Stimulated activated CD4-positive, alpha-beta T cell treated with anti-CD3 and anti-CD28 coated beads, Interleukin-2, amount 100 ng/mL, for 24 hours (primary cell): ENCODE measurements at regions not wholly inside any gene's neighbourhood (a gene's known extent, or its start where the extent isn't known, plus 50 kb on each side); places are given as distances from the start of the nearest gene placed in this dataset.

Experiments
- DNase-seq, 2 donors: peaks; one replicate each; pipeline ENCODE4 v3.0.0-alpha.2; 2020

DNA sequence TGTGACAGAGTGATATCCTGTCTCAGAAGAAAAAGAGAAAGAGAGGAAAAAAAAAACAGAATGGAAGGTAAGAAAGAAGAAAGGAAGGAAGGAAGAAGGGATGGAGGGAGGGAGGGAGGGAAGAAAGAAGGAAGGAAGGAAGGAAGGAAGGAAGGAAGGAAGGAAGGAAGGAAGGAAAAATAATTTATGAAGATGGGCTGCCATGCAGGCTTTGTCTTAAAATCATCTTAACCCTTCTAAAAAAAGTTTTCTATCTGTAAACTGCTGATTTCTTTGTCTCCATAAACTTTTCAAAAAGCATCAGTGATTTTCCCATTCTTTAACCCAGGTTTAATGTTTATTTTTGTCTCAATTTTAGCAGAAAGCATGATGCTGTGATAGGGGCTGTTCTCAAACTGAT, 1154.1 kb upstream of the CDH6 start:
- DNase-seq, result no peak

DNA sequence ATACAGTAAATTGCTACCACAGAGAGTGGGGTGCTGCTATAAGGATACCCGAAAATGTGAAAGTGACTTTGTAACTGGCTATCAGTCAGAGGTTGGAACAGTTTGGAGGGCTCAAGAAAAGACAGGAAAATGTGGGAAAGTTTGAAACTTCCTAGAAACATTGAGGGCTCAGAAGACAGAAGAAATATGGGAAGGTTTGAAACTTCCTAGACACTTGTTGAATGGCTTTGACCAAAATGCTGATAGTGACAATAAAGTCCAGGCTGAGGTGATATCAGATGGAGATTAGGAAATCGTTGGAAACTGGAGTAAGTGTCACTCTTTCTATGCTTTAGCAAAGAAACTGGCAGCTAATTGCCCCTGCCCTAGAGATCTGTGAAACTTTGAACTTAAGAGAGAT, 1158.6 kb upstream of the CDH6 start:
- no peak for DNase-seq

DNA sequence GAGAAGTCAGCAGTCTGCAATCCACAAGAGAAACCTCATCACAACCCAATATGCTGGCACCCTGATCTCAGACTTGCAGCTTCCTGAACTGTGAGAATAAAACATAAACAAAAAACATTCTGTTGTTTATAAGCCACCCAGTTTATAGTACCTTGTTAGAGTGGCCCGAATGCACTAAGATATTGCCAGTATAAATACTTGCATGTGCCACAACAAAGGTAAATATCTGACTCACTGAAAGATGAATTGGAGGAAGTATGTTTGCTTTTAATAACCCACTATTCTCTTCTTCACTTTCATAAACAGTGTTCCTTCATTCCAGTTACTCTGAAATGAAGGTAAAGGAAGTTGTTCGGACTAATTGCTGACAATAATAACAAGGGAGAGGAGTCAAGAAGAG, 1163.4 kb upstream of the CDH6 start:
- no peak for DNase-seq

DNA sequence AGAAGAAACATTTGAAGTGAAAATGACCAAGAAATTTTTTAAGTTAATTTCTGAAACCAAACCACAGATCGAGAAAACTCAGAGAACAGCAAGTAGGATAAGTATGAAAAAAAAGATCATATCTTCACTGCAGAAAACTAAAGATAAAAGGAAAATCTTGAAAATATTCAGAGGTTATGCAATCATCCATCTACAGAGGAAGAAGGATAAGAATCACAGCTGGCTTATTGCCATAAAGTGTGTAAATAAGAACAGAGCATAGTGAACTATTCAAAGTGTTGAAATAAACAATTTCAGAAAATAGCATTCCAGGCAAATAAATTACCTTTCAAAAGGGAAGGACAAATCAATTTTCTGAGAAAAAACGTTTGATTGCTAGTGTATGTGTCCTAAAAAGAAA, 1191.7 kb upstream of the CDH6 start:
- DNase-seq, result no peak

DNA sequence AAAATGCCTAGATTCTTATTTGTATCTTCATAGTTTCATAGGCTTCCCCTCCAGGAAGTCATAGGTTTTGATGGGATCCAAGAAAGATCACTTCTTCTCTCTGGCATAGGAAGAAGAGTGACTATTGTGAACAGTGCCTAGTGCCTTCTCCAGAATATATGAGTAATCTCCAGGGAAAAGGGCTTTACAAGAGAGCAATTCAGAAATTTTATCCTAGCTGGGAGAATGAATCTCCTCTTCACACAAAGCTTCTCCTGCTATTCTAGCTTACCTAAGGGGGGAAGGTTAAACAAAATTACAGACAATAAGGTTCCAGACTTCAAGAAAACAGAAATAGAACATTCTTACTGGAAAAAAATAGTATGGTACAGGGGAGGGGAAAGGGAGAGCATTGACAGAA, 1193.3 kb upstream of the CDH6 start:
- DNase-seq, result no peak

DNA sequence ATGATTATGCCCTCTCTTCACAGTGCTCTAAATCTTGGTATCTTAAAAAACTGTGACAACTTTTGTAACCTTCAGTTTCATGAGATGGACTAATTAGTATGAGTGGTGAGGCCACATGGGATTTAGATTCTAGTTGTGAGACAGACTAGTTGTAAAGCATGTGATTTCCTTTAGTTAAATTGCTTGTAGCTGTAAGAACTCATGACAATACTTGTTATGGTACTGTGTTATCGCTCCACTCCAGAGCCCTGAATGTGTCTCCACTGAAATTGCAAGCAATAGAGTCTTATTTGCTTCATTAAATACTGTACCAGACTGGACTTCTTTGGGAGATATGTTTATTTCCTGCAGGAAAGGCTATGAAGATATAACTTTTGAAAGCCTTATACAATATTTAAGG, 1198.3 kb upstream of the CDH6 start:
- DNase-seq, result no peak

DNA sequence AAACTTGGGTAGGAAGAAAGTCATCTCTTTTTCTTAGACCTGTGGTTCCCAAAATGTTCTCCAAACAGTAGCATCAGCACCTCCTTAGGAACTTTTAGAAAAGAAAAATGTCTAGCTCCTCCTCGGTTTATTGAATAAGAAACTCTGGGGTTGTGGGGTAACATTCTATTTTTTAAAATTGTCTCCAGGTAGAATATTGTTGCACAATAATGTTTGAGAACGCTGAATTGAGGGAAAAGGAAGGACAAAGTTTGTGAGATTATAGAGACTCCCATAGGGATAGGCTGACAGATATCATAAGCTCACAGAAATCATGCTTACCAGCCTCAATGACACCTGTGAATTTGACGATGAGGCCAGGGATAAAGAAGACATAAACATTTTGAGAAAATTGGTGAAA, 1199.0 kb upstream of the CDH6 start:
- no peak for DNase-seq

DNA sequence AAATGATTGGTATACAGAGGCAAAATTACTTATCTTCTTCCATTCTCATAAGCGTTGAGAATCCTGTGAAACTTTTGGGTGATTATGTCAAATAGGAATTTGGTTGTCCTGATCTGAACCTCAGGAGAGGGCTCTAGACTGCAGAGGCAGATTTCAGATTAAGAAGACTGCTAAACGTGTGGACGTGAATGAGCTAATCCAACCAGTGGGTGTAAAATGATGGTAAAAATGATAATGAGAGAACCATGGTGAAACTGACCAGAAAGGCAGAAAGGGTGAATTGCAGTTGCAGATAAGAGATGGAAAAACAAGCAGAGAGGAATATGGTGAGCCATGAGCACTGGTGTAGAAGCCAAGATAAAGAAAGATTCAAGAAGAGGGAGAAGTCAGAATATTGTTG, 1200.2 kb upstream of the CDH6 start:
- no peak for DNase-seq

DNA sequence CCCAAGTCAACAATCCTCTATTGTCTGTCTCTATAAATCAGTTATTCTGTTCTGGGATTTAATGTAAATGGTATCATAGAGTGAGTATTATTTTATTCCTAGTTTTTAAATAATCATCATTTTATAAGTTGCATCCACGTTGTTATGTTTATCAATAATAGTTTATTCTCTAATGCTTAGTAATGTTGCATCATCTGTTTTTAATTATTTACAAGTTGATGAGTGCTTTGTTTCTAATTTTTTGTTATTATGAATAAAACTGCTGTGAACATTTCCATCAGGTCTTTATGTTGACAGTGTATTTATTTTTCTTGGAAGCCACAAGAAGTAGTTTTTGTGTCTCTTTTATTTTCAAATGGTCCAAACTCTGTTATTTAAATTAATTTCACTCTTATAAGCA, 1201.2 kb upstream of the CDH6 start:
- no peak for DNase-seq

DNA sequence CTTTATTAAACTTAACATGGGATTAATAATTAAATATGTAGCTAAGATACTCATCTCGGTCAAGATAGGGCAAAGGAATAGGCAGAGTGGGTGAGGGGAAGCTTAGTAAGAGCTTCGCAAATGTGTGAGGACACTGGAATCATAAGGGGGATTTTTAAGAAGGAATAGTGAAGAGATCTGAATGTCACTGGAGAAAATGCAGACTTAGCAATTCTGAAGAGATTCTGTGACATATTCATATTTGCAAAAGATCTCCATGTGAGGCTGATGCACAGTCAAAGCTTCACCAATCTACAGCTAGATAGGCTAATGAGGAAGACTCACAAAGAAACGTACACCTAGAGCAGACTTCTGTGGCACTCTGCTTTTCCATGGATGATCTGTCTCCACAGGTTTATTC, 1202.8 kb upstream of the CDH6 start:
- DNase-seq, result no peak

DNA sequence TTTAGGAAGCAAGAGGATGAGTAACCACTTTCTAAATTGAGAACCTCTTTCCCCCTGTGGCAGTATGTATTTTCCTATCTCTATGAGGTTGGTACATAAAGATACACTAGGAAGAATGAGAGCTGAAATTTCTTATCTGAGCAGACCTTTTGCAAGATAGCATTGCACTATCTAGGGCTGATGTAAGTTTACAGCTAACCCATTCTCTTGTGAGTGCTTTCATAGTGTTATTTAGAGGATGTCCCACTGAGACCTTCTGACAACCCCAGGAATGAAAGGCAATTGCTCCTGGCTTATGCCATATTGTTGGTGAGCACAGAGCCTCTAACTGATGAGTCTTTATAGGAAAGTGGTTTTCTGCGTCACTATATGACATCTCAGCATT, 1209.3 kb upstream of the CDH6 start:
- no peak for DNase-seq

DNA sequence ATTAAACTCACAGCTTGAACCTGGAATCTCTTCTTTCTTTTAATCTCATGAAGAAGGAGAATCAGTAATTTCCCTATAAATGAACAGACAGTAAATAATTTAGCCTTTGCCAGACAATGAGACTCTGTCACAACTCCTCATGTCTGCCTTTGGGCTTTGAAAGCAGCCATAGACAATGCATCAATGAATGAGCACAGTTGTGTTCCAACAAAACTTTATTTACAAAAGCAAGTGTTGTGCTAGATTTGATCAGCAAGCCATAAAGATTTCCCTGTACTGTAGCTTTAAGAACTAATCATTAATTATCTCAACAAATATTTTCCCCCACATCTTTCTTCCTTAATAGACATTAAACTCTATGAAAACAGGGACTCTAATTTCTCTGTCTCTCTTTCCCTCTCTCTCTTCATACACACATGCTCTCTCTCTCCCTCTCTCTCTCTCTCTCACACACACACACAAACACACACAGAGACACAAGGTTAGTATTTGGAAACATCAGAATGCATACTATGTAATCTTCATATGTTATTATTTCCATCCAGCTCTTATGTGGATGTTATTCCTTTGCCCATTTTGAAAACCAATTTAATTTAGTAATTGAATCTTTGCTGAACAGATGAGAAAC, 1209.8 kb upstream of the CDH6 start:
- no peak for DNase-seq

DNA sequence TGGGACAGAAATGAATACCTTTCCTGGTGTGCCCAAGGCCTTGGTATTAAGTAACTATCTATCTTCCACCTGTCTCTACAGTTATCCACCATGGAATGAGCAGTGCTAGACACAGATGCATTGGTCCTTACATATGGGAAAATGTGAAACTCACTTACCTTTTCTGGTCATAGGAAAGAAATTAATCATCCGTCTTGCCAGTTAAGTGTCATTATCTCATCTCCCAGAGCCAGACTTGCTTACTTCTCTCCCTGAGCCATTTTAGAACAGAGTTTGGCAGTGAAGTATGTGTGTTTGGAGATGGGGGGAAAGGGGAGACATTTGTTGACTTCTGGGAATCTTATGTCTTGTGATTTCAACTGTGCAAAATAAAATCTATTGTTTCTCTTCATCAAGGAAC, 1211.0 kb upstream of the CDH6 start:
- no peak for DNase-seq

DNA sequence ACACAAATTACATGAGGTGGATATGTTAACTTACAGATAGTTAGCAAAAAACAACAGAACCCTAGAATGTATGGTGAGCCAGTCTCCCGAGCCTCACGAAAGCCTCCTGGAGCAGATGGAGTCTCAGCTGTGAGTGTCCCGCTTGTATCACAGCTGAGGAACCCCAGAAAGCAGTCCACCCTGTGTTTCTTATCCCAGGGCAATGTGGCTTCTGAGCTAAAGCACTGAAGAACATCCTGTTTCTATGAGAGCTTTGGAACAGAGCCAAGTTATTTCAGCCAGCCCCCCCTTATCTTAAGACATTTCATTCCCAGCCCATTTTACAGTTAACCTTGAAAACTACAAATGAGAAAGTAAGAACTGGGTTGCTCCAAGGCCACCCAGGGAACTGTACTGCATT, 1220.9 kb upstream of the CDH6 start:
- DNase-seq, result no peak

DNA sequence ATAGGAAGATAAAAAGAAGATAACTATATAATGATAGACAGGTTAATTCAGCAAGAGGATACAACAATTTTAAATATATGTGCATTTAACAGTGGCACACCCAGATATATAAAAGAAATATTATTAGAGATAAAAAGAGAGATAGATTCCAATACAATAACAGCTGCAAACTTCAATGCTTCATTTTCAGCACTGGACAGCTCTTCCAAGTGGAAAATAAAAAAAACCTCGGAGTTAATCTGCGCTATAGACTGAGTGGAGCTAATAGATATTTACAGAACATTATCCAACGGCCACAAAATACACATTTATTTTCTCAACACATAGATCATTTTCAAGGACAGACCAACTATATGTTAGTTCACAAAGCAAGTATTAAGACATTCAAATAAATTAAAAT, 1229.5 kb upstream of the CDH6 start:
- no peak for DNase-seq

DNA sequence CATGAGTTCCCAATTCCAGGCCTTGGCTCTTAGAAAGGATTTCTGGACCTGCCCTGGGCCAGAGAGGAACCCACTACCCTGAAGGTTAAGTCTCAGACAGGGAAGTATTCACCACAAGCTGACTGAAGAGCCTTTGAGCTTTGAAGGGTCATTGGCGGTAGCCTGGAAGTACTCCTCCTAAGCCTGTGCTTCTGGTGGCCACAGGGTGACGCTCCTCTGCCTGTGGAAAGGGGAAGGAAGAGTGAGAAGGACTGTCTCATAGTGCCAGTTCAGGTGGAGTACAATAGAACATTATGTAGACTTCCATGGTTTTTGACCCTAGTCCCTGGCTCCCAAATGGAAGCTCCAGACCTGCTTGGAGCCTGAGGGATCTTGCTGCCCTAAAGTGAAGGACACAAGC, 1233.2 kb upstream of the CDH6 start:
- no peak for DNase-seq

DNA sequence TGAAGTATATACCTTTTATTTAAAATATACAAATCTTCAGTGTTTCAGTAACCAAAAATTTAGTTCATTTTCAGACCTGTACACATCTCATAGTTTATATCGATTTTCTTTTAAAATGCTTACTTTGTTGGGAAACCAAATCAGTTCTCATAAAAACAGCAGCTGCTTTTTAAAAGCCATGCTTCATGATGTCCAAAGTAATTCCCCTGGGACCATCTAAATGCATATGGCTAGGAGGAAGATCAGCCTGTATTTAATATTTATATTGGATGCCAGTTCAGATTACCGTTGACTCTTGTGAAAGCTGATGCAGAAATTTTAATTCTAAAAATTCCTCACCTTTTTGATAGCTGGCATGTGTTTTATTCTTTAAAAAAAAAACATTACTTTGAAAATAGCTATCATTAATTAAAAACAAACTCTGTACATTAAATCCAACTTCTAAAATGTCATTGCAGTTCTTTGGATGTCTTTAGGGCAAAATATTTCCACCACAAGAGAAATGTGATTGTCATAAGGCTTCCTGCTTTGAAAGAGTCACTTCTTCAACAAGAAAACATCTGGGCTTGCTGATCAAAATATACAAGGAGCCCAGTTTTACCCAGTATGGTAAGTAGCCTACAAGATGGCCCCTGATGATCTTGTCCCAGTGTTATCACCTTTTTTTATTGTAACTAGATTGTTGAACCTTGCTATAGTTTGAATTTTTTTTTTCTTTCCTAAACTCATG, 1242.9 kb upstream of the CDH6 start:
- no peak for DNase-seq

DNA sequence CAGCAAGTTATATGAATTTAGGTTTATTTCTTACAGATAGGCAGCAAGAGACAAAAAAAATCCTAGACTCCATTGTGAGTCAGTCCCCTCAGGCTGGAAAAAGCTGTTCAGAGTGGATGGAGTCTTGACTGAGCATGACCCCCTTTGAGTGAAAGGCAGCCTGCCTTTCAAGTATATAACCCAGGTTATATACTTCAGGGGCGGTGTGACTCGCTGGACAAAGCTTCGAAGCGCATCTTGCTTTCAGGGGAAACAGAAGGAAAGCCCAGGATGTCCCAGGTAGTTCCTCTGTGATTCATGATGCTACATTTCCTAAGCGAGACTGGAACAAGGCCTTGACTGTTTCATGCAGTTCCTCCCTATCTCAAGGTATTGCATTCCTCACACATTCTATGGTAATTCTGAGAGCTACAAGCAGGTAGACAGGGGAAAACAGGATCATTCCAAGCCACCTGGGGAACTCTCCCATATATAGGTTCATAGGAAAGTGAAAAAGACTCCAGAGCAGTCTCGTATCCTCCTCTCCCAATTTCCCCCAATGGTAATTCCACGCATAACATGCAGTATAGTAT, 1244.1 kb upstream of the CDH6 start:
- no peak for DNase-seq

DNA sequence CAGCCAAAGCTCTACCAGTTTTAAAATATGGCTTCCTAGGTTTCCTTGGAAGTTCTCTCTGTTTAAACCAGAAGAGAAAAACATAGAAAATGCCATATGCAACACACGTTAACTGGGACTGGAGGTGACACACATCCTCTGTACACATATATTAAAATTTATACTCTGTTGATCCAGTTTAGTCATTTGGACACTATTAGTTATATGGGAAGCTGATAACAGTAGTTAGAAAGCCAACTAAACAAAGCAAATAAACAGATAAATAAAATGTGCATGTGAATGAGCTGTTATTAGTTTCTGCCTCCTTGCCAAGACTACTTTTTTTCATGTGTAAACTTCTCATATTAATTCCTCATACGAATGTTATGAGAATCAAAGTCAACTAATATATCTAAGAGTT, 1249.2 kb upstream of the CDH6 start:
- DNase-seq, result no peak

DNA sequence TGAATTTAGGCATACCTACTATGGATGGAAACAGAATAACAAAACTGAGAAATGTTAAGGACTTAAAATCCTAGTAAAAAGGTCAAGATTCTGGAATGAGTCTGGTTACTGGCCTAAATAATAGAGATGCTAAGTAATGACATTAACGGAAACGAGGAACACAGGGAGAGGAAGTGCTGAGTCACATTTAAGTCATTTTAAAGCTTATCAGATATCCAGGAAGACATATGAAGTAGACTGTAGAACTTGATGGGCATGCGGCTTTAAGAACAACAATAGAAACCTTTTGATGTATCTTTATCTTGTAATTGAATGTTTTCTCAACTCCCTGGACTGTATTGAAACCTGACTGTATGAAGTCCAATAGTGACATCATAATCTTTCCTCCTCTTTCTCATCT, 1251.4 kb upstream of the CDH6 start:
- DNase-seq, result no peak

DNA sequence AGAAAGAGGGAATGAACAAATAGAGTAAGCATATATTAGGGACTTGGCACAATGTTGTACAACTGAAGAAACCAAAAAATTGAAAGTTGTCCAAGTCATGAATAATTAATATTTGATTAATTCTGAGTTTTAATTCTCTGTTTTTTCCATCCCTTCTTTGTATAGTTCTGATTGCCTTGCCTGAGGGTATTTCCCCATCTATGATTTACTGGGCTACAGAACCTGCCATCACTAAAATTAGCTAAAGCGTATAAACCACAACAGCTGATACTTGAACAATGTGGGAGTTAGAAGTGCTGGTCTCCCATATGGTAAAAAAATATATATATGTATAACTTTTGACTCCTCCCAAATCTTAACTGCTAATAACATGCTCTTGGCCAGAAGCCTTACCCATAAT, 1253.5 kb upstream of the CDH6 start:
- no peak for DNase-seq

DNA sequence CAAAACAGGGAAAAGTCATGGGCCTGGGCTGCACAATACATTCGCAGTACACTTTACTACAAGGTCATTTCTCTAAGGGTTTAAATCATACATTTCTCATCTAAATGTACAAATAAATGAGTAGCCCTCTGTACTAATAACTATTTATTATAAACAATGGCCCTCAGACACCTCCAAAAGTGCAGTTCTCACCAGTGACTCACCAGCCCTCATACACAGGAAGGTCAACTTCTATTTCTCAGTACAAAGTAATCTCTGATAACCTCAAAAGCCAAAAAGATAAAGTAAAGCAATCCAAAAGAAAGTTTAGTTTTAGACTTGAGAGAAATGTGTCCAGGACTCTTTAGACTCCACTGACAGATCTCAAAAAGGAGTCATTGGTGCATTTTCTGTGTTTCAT, 1258.1 kb upstream of the CDH6 start:
- DNase-seq, result no peak

DNA sequence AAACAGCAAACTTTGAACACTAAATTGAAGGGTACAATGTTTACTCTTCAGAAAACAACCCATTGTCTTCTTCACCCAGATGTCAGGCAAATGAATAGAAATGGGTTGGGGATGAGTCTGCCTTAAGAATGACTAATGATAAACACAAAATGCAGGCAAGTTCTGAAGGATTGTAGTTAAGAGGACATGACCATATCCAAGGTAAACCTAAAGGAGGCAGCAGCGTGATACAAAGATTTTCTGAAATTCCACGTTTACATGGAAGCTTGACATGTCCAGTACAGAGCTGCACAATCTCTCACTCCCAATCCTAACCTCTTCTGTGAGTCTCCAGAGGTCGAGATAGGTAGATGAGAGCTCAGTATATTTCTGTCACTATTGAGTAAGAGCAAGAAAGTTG, 1263.2 kb upstream of the CDH6 start:
- no peak for DNase-seq

DNA sequence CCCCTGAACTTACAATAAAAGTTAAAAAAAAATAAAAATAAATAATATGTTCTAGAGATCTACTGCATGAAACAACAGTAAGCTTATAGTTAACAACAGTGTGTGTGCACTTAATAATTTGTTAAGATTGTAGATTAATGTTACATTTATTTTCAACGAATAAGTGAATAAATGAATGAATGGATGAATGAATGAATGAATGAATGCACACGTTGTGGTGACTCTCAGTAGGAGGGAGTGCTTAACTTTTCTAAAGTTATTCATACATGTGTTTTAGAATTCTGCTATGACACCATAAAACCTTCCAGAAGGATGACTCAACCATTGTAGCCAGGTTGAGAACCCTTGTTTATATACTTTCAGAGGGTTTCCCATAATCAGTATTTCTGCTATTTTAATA, 1269.4 kb upstream of the CDH6 start:
- no peak for DNase-seq
